GM12874 (cell line): ENCODE measurements at regions not wholly inside any gene's neighbourhood (a gene's known extent, or its start where the extent isn't known, plus 50 kb on each side); places are given as distances from the start of the nearest gene placed in this dataset.

Source experiments
- CTCF ChIP-seq: IDR thresholded peaks from 2 replicates; pipeline ENCODE4 v1.5.1; 2011; ENCODE audit warnings: low read depth, mild to moderate bottlenecking, control low read depth, low read length, moderate library complexity; ENCODE audit not compliant: insufficient read depth

GRCh38 chrX:84747516-84747915 is 245.3 kb upstream of the HDX start:
- no peak for TF ChIP-seq CTCF

GRCh38 chrX:84748965-84749656 is 246.9 kb upstream of the HDX start:
- no peak for TF ChIP-seq CTCF

- no peak for TF ChIP-seq CTCF
Measured at GRCh38 chrX:84760560-84760959, 243.1 kb upstream of the APOOL start.

GRCh38 chrX:84796321-84796720 is 207.4 kb upstream of the APOOL start:
- TF ChIP-seq CTCF, result no peak

- no peak for TF ChIP-seq CTCF
Measured at GRCh38 chrX:84830836-84831235, 172.8 kb upstream of the APOOL start.

GRCh38 chrX:84865113-84865512 is 138.6 kb upstream of the APOOL start:
- TF ChIP-seq CTCF, result no peak

- TF ChIP-seq CTCF, result no peak
Measured at GRCh38 chrX:84873176-84873575, 130.5 kb upstream of the APOOL start.
